Neural crest cell (in vitro differentiated cells): ENCODE measurements at regions not wholly inside any gene's neighbourhood (a gene's known extent, or its start where the extent isn't known, plus 50 kb on each side); places are given as distances from the start of the nearest gene placed in this dataset.
A peak's percentile ranks its signal among the peaks of the same experiment; 100 is the strongest.

Source experiments
- DNase-seq: peaks from one replicate; pipeline ENCODE4 v3.0.0; 2021; ENCODE audit warnings: low read depth, mixed read lengths, low spot score
- H3K27ac Mint-ChIP-seq: one replicate; pipeline ENCODE4 v1.8.0; 2021; ENCODE audit warnings: mild to moderate bottlenecking, mixed read lengths; ENCODE audit not compliant: unreplicated experiment
- H3K27me3 Mint-ChIP-seq: 2 replicates; pipeline ENCODE4 v1.8.0; 2021; ENCODE audit warnings: low read depth, mild to moderate bottlenecking, mixed read lengths
- H3K36me3 Mint-ChIP-seq: 2 replicates; pipeline ENCODE4 v1.8.0; 2021; ENCODE audit warnings: low read depth, mild to moderate bottlenecking, mixed read lengths
- H3K4me1 Mint-ChIP-seq: 2 replicates; pipeline ENCODE4 v1.8.0; 2021; ENCODE audit warnings: mixed read lengths
- H3K4me3 Mint-ChIP-seq: one replicate; pipeline ENCODE4 v1.8.0; 2021; ENCODE audit warnings: mild to moderate bottlenecking, mixed read lengths
- H3K9me3 Mint-ChIP-seq: 2 replicates; pipeline ENCODE4 v1.8.0; 2021; ENCODE audit warnings: mixed read lengths
- CTCF ChIP-seq: fragments of 200-600 bp; sonication (generic); conservative IDR thresholded peaks from 2 replicates; pipeline ENCODE4 v1.5.0; 2021; ENCODE audit warnings: antibody characterized with exemption, mild to moderate bottlenecking

GRCh38 chr11:106475181-106475580 is 397.7 kb downstream of the AASDHPPT start:
- no peaks in the 10 kb centered on the region for H3K36me3 Mint-ChIP-seq
- H3K4me3 Mint-ChIP-seq, result no peak overlapping the region
- DNase-seq, result no peak
- TF ChIP-seq CTCF, result no peak
- H3K27me3 Mint-ChIP-seq, result no peaks in the 10 kb centered on the region
- no peak overlapping the region for H3K27ac Mint-ChIP-seq
- H3K9me3 Mint-ChIP-seq, result peaks cover 5% of the 10 kb centered on the region
- peaks cover 39% of the 10 kb centered on the region for H3K4me1 Mint-ChIP-seq

- Mint-ChIP-seq H3K9me3 (peaks cover 5% of the 10 kb centered on the region), H3K4me1 (peaks cover 38% of the 10 kb centered on the region), H3K36me3 (no peaks in the 10 kb centered on the region), H3K27me3 (no peaks in the 10 kb centered on the region), H3K4me3 (no peak overlapping the region), H3K27ac (no peak overlapping the region)
- TF ChIP-seq CTCF, result no peak
- DNase-seq, result no peak
Measured at GRCh38 chr11:106477776-106478175, 400.3 kb downstream of the AASDHPPT start.

- H3K27ac Mint-ChIP-seq, result peak overlapping the region; percentile 64
Measured at GRCh38 chr11:106479646-106480045, 402.2 kb downstream of the AASDHPPT start.

GRCh38 chr11:106480581-106481190 is 403.2 kb downstream of the AASDHPPT start:
- no peak for DNase-seq
- no peak for TF ChIP-seq CTCF
- Mint-ChIP-seq H3K27me3 (no peaks in the 10 kb centered on the region), H3K4me1 (peaks cover 52% of the 10 kb centered on the region), H3K4me3 (no peak overlapping the region), H3K9me3 (peaks cover 2% of the 10 kb centered on the region), H3K27ac (peak overlapping the region; percentile 16), H3K36me3 (no peaks in the 10 kb centered on the region)

More at GRCh38 chr11:106479646-106480045, 402.2 kb downstream of the AASDHPPT start:
- H3K27me3 Mint-ChIP-seq, result no peaks in the 10 kb centered on the region
- H3K4me1 Mint-ChIP-seq, result peaks cover 48% of the 10 kb centered on the region
- no peak for DNase-seq
- TF ChIP-seq CTCF, result no peak
- H3K9me3 Mint-ChIP-seq, result peaks cover 2% of the 10 kb centered on the region
- no peaks in the 10 kb centered on the region for H3K36me3 Mint-ChIP-seq
- H3K4me3 Mint-ChIP-seq, result no peak overlapping the region

GRCh38 chr11:106482917-106483785 is 405.7 kb downstream of the AASDHPPT start:
- no peak for TF ChIP-seq CTCF
- no peaks in the 10 kb centered on the region for H3K27me3 Mint-ChIP-seq
- H3K27ac Mint-ChIP-seq, result peak overlapping the region; percentile 98
- no peaks in the 10 kb centered on the region for H3K9me3 Mint-ChIP-seq
- H3K36me3 Mint-ChIP-seq, result no peaks in the 10 kb centered on the region
- DNase-seq, result no peak
- H3K4me3 Mint-ChIP-seq, result peak overlapping the region; percentile 59
- H3K4me1 Mint-ChIP-seq, result peaks cover 52% of the 10 kb centered on the region
